T-helper 2 cell (primary cell): ENCODE measurements at regions not wholly inside any gene's neighbourhood (a gene's known extent, or its start where the extent isn't known, plus 50 kb on each side); places are given as distances from the start of the nearest gene placed in this dataset.
"Not testable (repeated sequence)": the region's sequence is repeated elsewhere in the genome, so short reads cannot be mapped to it uniquely, and the experiment has no call there.

ENCODE experiments used
- DNase-seq, 5 experiments: peaks; one replicate each; pipeline versions ENCODE4 v3.0.0 to v3.0.0-alpha.2; 2012 to 2022

- DNase-seq = no peak
Measured at GRCh38 chr1:182226618-182227017, 165.0 kb downstream of the GLUL start.

GRCh38 chr1:182225755-182226154 is 164.2 kb upstream of the ZNF648 start:
- DNase-seq = not testable (repeated sequence)

- DNase-seq = not testable (repeated sequence)
Measured at GRCh38 chr1:182221990-182222389, 160.5 kb upstream of the ZNF648 start.

GRCh38 chr1:182221367-182221766 is 159.9 kb upstream of the ZNF648 start:
- DNase-seq = not testable (repeated sequence)

GRCh38 chr1:182217967-182218366 is 156.5 kb upstream of the ZNF648 start:
- DNase-seq = no peak

GRCh38 chr1:182217071-182217470 is 155.6 kb upstream of the ZNF648 start:
- DNase-seq = no peak

GRCh38 chr1:182215764-182216163 is 154.3 kb upstream of the ZNF648 start:
- DNase-seq = no peak

GRCh38 chr1:182213163-182213562 is 151.7 kb upstream of the ZNF648 start:
- no peak for DNase-seq

- no peak for DNase-seq
Measured at GRCh38 chr1:182211386-182211785, 149.9 kb upstream of the ZNF648 start.

GRCh38 chr1:182210417-182210816 is 148.9 kb upstream of the ZNF648 start:
- DNase-seq = no peak

GRCh38 chr1:182207300-182207699 is 145.8 kb upstream of the ZNF648 start:
- no peak for DNase-seq

- peak in 1 of 5 experiments; percentile 37 for DNase-seq
Measured at GRCh38 chr1:182206626-182207239, 145.2 kb upstream of the ZNF648 start.

GRCh38 chr1:182205351-182206022 is 144.0 kb upstream of the ZNF648 start:
- DNase-seq = no peak

- DNase-seq = no peak
Measured at GRCh38 chr1:182203191-182203875, 141.8 kb upstream of the ZNF648 start.

GRCh38 chr1:182201490-182201889 is 140.0 kb upstream of the ZNF648 start:
- DNase-seq = not testable (repeated sequence)

- DNase-seq = no peak
Measured at GRCh38 chr1:182200025-182200812, 138.7 kb upstream of the ZNF648 start.

GRCh38 chr1:182198006-182198605 is 136.6 kb upstream of the ZNF648 start:
- DNase-seq = no peak

- no peak for DNase-seq
Measured at GRCh38 chr1:182196897-182197870, 135.7 kb upstream of the ZNF648 start.

- DNase-seq = no peak
Measured at GRCh38 chr1:182195733-182196132, 134.2 kb upstream of the ZNF648 start.

- DNase-seq = no peak
Measured at GRCh38 chr1:182193908-182194550, 132.5 kb upstream of the ZNF648 start.

- no peak for DNase-seq
Measured at GRCh38 chr1:182192966-182193365, 131.5 kb upstream of the ZNF648 start.
